Left ventricle myocardium superior (tissue), 1 donor: ENCODE measurements at regions not wholly inside any gene's neighbourhood (a gene's known extent, or its start where the extent isn't known, plus 50 kb on each side); places are given as distances from the start of the nearest gene placed in this dataset.

ENCODE experiments used
- ATAC-seq: fragments of 200-7000 bp; cut with Tn5 transposase; one replicate; pipeline ENCODE4 v1.9.1; 2020; ENCODE audit warnings: mild to moderate bottlenecking, moderate library complexity
- DNase-seq: peaks from one replicate; pipeline ENCODE4 v3.0.0-alpha.2; 2020
- intact Hi-C: fragments of 100-400 bp; cut with micrococcal nuclease; formaldehyde crosslinking; loops from one replicate; pipeline ENCODE4 v1.11.0; 2022
- donor health status: DM: no; HTN: yes; CAD: no; lungs with severe emphysema.

DNA sequence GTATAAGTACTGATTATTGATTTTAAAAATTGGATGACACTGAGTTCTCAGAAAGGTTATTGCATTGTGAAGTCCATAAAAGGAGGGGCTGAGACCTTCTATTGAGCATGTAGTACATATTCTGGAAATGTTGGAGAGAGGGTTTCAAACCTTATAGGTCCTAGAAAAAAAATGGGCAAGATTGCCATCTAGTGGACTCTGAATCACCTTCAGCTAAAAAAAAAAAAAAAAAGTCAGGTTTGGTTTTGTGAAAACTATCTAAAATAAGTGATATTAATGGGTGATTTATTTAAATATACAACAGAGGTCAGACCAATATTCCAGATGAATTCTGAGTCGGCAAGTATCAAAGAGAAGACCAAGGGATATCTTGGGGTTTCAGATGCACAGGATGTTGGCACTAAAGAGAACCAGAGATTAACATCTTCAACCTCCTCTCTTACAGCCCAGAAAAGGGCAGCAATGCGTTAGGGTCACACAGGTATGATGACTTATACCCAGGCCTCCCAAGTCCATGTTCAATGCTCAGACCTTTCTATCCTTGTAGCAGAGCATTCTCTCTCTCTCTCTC, 109.8 kb upstream of the NMUR2 start:
- ATAC-seq, result peak; percentile 45
- intact Hi-C loops, result no loop called here
- no peak for DNase-seq

DNA sequence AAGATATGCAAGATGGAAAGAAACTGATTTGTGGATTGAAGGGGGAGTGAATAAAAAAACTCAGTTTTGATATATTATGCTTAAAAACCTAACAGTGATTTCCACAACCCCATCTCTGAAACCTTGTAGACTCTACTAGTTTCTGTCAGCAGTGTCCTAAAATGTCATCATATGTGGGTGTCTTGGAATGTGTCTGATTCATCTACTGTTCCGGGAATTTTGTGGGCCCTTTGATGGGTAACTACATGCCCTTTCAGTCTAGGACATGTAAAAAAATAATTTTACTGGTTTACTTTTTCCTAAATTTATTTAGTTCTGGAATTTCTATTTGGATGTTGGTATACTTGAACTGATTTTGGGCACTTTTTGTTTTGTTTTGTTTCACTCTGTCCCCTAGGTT, 118.9 kb upstream of the NMUR2 start:
- ATAC-seq (no peak), DNase-seq (no peak)
- intact Hi-C loops, result no loop called here

DNA sequence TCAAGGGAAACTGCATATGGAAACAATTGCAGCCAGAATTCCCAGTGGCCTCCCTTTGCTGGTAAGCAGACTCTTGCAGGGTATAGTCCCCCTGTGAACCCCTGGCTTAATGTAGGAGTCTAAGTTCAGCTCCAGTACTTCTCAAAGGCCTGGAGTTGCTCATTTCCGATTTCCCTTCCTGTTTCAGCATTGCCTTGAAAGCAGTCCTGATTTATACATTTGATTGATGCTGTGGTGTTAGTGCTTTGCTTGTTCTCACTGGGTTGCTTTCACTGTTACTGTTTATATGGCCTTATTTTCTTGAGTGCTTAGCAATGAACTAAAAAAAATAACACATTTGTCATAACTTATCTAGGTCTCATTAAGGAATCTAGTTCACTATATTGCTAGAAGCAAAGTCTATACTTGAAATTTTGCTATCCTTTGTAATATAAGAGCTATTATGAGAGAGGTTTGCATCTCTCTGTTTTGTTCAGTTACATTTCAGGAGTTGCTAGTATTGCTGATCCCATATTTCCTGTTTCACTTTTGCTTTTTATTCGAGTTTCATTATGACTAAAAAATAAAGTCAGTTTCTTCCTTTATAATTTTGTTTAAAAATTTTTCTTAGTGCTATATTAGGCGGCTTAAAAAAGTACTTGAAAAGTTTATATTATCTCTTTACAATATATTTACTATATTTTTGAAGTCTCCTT, 122.4 kb upstream of the NMUR2 start:
- ATAC-seq (no peak), DNase-seq (no peak)
- intact Hi-C loops, result no loop called here

DNA sequence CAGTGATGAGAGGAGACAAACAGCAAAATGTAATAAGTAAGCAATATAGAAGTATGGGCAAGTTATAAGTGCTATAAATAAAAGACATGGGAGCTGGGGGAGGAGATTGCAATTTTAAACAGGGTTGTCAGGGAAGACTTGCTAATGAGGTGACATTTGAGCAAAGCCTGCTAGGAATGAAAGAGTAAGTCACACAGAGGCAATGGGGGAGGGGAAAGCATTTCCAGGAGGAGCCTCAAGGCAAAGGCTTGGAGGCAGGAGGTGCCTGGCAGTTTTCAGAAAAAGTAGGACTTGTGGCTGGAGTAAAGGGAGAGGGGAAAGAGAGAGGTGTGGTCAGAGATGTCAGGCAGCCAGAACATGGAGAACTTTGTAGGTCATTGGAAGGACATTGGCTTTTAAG, 124.4 kb upstream of the NMUR2 start:
- intact Hi-C loops, result no loop called here
- DNase-seq (no peak), ATAC-seq (no peak)

DNA sequence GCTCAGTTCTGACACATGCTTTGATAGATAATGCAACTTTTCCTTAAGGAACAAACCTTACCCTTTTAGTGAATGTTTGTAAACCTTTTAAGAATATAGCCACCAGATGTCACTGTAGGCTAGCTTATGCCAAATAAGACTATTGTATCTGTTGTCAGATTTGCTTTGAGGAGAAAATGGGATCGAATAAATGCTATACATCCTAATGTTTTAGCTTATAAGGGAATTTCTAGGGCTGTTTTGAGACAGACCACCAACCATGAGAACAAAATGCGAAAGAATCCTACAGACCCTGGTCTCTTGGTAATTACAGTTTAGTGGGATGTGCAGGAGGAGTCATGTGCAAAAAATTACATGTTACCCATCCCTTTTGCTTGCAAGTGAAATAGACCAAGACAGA, 127.6 kb upstream of the NMUR2 start:
- peak; percentile 25 for ATAC-seq
- no peak for DNase-seq
- intact Hi-C loops, result loop anchor here (5.0 kb wide), 1 partner anchor 1435 kb away; no protein-coding TSS in a partner anchor

DNA sequence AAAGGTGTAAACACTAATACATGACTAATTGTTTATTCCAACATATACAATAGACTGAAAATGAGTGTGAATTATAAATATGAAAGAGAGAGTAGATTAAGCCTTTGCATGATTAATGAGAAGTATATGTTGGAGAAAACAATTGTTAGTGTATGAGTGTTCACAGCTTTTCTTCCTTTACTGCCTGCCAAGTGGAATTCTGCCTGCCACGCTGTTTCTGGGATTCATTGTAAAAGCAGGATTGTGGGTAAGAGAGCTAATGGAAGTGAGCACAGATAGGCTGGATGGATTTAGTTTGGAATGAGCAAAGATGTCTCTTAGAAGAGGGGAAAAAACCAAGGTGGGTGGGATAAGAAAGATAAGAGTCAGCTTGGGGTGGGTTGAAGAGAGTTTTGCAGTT, 129.6 kb upstream of the NMUR2 start:
- DNase-seq, result no peak
- ATAC-seq, result no peak
- intact Hi-C loops, result loop anchor here (5.0 kb wide), 1 partner anchor 1433 kb away; no protein-coding TSS in a partner anchor

DNA sequence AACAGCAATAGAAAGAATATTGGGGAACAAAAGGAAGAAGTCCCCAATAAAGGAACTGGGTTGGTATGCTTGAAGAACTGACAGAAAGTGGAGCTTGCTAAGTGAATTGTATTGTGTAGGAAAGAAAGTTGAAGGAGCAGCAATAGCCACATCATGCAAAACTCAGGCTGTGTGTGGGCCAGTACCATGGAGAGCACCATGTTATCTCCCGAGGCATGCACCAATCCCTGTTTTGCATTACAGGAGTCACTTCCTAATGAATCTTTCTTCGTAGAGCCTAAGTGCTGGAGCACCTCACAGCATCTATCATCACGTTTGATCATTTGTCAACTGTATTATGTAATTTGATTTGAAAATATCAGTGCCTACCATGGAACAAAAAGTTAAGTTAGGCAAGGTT, 137.7 kb upstream of the NMUR2 start:
- intact Hi-C loops, result no loop called here
- no peak for ATAC-seq
- no peak for DNase-seq

DNA sequence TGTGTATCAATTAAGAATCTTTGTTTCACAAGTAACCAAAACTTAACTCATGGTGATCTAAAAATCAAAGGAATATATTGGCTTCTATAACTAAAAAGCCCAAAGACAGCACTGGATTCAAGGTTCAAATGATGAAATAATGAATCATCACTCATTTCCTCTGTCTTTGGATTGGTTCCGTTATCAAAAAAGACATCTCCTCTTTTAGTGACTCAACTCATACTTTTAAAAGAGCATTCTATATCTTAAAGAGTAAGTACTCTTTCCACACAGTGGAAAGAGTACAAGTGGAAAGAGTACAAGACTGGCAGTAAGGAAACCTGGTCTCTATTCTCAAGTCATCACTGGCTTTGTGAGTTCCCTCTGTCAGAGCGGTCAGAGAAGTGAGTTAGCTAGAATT, 141.4 kb upstream of the NMUR2 start:
- intact Hi-C loops, result no loop called here
- no peak for ATAC-seq

DNA sequence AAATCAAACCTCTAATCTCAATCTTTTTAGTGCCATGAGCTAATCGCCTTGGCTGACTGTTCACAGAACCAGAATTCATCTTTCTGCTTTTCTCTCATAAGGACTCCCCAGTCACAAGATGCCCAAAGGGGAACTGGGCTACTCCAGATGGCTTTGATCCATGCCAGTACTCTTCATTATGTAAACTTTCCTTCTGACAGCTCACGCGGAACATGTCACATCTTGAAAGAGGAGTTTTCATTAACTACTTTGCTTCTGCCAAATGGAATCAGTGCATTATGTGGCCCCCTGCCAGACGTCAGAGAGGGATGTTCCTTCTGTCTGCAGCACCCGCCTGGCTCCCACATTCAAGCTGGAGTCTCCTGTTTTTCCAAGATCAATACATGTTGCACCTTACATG, 142.1 kb upstream of the NMUR2 start:
- intact Hi-C loops, result no loop called here
- ATAC-seq (no peak), DNase-seq (no peak)

More for the DNA sequence above, 141.4 kb upstream of the NMUR2 start:
- no peak for DNase-seq

DNA sequence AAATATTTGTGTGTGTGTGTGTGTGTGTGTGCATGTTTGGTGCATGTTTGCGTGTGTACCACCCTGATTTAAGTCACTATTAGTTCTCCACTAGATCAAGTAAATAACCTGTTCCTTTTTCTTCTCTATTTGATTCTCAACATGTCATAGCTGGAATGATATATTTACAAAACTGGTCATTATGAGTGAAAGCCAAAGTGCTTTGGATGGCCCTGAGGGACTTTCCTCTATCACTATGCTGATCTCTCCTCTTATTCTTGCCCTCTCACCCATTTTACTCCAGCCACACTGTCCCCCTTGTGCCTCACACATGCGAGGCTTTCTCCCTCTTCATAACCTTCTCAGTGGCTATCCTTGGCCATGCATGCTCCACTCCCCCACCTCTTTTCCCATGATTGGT, 144.6 kb upstream of the NMUR2 start:
- ATAC-seq (no peak), DNase-seq (no peak)
- intact Hi-C loops, result no loop called here

DNA sequence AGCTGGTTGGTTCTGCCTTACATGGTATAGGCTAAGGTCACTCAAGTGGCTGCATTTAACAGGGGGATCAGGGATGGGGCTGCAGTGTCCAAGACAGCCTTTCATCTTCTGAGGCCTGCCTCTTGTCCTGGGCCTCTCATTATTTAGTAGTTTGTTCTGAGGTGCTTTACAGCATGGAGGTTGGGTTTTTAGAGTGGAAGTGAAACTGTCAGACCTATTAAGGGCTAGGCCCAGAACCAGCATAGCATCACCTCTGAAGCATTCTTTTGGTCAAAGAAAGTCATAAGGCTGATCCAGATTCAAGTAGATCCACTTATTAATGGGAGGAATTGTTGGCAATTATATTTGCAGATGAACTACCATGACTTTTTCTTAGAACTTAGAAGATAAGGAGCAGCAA, 146.0 kb upstream of the NMUR2 start:
- DNase-seq (no peak), ATAC-seq (no peak)
- intact Hi-C loops, result no loop called here

DNA sequence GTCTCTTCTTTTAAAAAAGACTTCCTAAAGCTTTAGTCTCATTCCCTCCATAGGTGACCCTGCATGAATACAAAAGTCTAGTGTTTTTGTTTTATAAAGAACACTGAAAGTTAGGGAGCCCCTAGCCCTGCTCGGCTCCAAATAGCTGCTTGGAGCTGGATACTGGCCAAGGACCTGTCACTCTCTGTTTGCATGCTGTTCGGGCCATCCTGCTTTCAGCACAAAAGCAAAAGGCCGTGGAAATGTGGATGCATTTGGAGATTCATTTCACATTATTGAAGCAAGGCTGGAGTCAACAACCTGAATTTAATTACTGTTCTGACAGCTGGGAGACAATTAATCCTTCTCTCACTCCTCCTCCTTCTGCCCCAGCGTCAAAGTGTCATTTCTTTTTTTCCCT, 151.7 kb upstream of the NMUR2 start:
- DNase-seq, result no peak
- no peak for ATAC-seq
- intact Hi-C loops, result no loop called here

DNA sequence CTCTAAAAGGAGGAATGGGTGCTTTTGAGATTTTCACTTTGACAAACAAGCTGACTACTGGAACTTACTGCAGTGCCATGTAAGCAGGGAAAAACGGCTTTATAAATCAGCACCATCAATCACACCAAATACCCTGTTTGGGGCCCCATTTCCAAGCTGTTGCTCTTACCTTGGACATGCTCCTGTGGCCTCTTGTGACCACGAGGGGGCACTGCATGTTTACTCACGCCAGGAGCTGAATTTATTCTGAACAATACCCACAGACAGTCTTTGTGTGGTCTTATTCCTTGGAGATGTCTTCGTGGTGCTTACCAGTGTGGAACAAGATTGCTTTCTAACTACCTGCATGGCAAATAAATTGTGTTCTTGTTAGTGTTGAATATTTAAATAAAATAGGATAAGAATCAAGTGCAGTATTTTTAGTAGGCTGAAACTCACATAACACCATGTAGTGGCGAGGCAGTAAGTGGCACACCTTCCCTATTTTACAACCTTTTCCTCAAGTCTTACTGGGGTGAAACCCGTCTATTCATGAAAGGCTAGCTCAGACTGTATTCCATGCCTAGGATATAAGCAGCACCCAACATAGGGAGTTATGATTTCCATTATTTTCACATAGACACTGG, 155.5 kb upstream of the NMUR2 start:
- intact Hi-C loops, result loop anchor here (5.0 kb wide), 1 partner anchor 587 kb away; no protein-coding TSS in a partner anchor
- ATAC-seq (peak; percentile 57), DNase-seq (peak; percentile 81)

DNA sequence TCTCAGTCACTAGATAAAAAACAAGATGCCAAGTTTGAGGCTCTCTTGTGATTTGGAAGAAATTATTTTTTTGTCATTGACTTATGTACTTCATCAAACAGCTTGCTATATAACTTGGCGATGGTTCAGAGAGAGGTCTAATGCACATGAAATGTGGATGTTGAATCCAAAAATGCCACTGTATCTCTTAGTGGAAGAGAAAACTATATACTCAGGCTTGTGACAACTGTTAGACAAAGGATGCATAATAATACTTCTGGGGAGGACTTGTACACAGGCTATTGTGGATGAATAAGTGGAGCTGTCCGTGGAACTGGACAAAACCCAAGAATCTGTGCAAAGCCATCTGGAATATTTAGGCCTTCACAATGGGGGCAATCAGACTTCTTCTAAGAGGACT, 162.9 kb upstream of the NMUR2 start:
- intact Hi-C loops, result no loop called here
- ATAC-seq, result no peak
- DNase-seq, result no peak

DNA sequence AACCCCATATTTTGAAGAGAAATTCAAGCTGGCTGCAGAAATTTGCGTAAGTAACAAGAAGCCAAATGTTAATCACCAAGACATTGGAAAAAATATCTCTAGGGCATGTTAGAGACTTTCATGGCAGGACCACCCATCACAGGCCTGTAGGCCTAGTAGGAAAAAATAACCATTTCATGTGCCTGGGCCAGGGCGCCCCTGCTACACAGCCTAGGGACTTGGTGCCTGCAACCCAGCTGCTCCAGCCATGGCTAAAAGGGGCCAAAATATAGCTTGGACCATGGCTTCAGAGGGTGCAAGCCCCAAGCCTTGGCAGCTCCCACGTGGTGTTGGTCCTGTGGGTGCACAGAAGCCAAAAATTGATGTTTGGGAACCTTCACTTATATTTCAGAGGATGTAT, 167.7 kb upstream of the NMUR2 start:
- no peak for ATAC-seq
- intact Hi-C loops, result no loop called here
- no peak for DNase-seq

DNA sequence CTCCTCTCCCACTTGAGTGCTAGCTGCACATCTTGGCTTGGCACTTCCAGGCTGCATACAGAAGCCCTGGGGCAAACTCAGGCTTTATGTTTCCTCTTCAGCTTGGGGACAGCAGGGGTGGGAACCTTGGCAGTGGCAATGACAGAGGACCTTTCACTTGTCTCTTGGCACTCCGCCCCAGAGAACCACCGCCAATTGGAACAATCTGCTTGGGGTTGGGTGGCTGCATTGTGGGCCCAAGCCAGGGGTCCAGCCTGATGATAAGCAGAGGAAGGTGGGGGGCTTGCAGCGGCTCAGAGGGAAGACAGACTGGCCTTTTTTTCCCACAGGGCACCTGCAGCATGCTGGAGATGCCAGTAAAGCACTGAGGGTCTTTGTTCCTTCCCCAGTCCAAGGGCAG, 179.0 kb upstream of the NMUR2 start:
- DNase-seq, result no peak
- intact Hi-C loops, result no loop called here

DNA sequence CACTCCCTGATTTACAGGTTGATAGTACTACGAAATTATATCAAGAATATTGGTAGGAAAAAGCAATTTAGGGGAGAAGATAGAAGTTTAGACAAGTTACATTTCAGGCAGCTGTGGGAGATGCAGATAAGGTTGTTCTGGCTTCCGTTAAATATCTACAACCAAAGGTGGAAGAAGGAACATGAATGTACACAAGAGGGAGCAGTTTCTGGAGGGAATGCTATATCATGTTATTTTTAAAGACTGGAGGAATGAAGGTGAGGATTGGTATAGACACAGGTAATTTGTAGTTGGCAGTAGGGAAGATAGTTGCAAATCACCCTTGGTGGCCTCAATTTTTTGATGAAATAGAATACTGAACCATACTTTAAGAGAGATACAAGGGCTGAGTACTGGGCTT, 187.3 kb upstream of the NMUR2 start:
- intact Hi-C loops, result no loop called here
- no peak for ATAC-seq
- DNase-seq, result no peak

More for the DNA sequence above, 179.0 kb upstream of the NMUR2 start:
- no peak for ATAC-seq

DNA sequence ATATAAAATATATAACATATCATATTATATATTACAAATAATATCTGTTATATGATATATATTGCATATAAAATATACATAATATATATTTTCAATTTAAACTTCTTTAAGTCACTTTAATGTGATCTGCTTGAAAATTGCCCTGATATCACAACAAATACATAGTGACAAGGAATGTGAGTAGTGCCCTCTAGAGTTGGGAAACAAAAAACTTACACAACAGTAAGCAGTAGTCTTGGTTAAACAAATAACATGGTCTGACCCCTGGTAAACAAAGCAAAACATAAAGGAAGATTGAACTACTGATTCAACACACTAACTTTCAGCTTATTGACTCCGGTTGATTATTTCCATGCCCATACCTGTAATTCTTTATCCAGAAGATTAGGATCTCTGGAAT, 188.3 kb upstream of the NMUR2 start:
- ATAC-seq (no peak), DNase-seq (no peak)
- intact Hi-C loops, result no loop called here

DNA sequence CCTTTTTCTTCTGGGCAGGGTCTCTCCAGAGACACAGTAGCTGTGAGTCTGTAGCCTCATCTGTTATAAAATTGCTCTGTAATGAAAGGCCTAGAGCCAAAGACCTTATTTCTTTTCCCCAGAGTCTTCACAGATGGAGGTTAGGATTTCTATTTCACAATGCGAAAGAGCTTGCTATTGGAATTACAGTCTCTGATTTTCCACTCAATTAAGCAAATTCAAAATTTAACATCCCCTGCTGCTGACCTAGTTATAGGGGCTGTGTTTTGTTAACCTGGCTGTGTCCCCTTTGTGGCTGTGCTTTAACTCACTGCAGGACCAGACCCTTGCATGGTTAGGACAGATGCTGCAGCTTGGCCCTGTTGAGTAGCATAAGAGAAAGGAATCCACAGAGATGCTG, 190.3 kb upstream of the NMUR2 start:
- DNase-seq, result no peak
- ATAC-seq, result peak; percentile 67
- intact Hi-C loops, result no loop called here

DNA sequence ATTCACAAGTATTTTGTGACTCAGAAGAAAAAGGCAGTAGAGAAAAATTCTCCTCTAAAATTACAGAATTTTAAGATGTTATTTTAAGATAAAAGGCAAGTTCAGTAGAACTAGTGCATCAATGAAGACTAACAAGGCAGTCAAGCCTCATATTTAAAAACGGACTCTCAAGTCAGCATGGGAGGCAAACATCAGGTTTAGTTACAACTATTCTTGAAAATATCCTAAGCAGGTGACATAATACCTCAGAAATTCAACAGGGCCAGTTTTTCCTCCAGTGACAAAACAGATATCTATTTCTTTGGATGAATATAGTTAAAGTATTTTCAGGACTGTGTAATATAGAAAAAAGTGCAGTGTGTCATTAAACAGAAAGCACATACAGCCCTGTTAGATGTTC, 194.0 kb upstream of the NMUR2 start:
- no peak for ATAC-seq
- intact Hi-C loops, result no loop called here
- no peak for DNase-seq
